Ishikawa (cell line): ENCODE measurements at regions not wholly inside any gene's neighbourhood (a gene's known extent, or its start where the extent isn't known, plus 50 kb on each side); places are given as distances from the start of the nearest gene placed in this dataset.

Experiments used
- CEBPB ChIP-seq: IDR thresholded peaks from 2 replicates; pipeline ENCODE4 v1.6.1; 2012
- CREB1 ChIP-seq: IDR thresholded peaks from 2 replicates; pipeline ENCODE4 v1.6.1; 2012; ENCODE audit warnings: low read depth
- EGR1 ChIP-seq: IDR thresholded peaks from 2 replicates; pipeline ENCODE4 v1.6.1; 2012
- EP300 ChIP-seq: IDR thresholded peaks from 2 replicates; pipeline ENCODE4 v1.6.1; 2012; ENCODE audit warnings: borderline replicate concordance
- FOXM1 ChIP-seq: IDR thresholded peaks from 2 replicates; pipeline ENCODE4 v1.6.1; 2012; ENCODE audit warnings: low read depth, borderline replicate concordance
- NFIC ChIP-seq: IDR thresholded peaks from 2 replicates; pipeline ENCODE4 v1.6.1; 2012
- RAD21 ChIP-seq: IDR thresholded peaks from 2 replicates; pipeline ENCODE4 v1.6.1; 2012; ENCODE audit warnings: low read depth
- TAF1 ChIP-seq: IDR thresholded peaks from 2 replicates; pipeline ENCODE4 v1.6.1; 2012; ENCODE audit warnings: low read depth, mild to moderate bottlenecking
- TCF12 ChIP-seq: IDR thresholded peaks from 2 replicates; pipeline ENCODE4 v1.6.1; 2012; ENCODE audit warnings: low read depth
- TEAD4 ChIP-seq: IDR thresholded peaks from 2 replicates; pipeline ENCODE4 v1.6.1; 2012
- YY1 ChIP-seq: IDR thresholded peaks from 2 replicates; pipeline ENCODE4 v1.6.1; 2012; ENCODE audit warnings: low read depth
- ZBTB7A ChIP-seq: IDR thresholded peaks from 2 replicates; pipeline ENCODE4 v1.6.1; 2012; ENCODE audit warnings: low read depth
- TF ChIP-seq, protein P1 (sequence below): IDR thresholded peaks from 2 replicates; pipeline ENCODE4 v1.6.1; 2012; ENCODE audit warnings: low read depth, mild to moderate bottlenecking
- TF ChIP-seq, protein P2 (sequence below): IDR thresholded peaks from 2 replicates; pipeline ENCODE4 v1.6.1; 2012
- TF ChIP-seq, protein P3 (sequence below): IDR thresholded peaks from 2 replicates; pipeline ENCODE4 v1.6.1; 2012

DNA sequence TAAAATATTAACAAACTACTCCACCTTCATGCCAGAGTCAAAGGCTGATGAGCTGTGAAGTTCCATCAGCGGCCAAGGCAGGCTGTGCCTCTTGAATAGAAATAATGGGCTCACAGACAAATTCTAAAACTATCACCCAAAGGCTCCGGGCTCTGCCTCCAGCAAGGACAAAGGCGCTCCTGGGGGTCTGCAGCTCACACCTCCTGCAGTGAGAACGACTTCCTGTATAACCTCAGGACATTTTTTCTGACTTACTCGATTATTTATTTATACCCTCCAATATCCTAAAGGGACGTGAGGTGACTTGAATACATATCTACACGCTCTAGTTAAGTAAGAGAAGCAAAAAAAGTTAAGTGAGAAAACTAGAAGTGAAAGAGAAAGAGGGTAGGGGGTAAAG is 500.7 kb downstream of the CCSER2 start:
- no peak for TF ChIP-seq EP300
- TF ChIP-seq CREB1: no peak
- no peak for TF ChIP-seq TCF12
- TF ChIP-seq TEAD4: no peak
- TF ChIP-seq TAF1: no peak
- TF ChIP-seq, protein P1, sequence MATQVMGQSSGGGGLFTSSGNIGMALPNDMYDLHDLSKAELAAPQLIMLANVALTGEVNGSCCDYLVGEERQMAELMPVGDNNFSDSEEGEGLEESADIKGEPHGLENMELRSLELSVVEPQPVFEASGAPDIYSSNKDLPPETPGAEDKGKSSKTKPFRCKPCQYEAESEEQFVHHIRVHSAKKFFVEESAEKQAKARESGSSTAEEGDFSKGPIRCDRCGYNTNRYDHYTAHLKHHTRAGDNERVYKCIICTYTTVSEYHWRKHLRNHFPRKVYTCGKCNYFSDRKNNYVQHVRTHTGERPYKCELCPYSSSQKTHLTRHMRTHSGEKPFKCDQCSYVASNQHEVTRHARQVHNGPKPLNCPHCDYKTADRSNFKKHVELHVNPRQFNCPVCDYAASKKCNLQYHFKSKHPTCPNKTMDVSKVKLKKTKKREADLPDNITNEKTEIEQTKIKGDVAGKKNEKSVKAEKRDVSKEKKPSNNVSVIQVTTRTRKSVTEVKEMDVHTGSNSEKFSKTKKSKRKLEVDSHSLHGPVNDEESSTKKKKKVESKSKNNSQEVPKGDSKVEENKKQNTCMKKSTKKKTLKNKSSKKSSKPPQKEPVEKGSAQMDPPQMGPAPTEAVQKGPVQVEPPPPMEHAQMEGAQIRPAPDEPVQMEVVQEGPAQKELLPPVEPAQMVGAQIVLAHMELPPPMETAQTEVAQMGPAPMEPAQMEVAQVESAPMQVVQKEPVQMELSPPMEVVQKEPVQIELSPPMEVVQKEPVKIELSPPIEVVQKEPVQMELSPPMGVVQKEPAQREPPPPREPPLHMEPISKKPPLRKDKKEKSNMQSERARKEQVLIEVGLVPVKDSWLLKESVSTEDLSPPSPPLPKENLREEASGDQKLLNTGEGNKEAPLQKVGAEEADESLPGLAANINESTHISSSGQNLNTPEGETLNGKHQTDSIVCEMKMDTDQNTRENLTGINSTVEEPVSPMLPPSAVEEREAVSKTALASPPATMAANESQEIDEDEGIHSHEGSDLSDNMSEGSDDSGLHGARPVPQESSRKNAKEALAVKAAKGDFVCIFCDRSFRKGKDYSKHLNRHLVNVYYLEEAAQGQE: no peak
- TF ChIP-seq CEBPB: no peak
- no peak for TF ChIP-seq ZBTB7A
- no peak for TF ChIP-seq NFIC
- TF ChIP-seq FOXM1: no peak
- TF ChIP-seq RAD21: no peak
- TF ChIP-seq, protein P2, sequence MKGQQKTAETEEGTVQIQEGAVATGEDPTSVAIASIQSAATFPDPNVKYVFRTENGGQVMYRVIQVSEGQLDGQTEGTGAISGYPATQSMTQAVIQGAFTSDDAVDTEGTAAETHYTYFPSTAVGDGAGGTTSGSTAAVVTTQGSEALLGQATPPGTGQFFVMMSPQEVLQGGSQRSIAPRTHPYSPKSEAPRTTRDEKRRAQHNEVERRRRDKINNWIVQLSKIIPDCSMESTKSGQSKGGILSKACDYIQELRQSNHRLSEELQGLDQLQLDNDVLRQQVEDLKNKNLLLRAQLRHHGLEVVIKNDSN: no peak
- TF ChIP-seq YY1: no peak
- no peak for TF ChIP-seq EGR1
- TF ChIP-seq, protein P3, sequence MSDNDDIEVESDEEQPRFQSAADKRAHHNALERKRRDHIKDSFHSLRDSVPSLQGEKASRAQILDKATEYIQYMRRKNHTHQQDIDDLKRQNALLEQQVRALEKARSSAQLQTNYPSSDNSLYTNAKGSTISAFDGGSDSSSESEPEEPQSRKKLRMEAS: no peak

DNA sequence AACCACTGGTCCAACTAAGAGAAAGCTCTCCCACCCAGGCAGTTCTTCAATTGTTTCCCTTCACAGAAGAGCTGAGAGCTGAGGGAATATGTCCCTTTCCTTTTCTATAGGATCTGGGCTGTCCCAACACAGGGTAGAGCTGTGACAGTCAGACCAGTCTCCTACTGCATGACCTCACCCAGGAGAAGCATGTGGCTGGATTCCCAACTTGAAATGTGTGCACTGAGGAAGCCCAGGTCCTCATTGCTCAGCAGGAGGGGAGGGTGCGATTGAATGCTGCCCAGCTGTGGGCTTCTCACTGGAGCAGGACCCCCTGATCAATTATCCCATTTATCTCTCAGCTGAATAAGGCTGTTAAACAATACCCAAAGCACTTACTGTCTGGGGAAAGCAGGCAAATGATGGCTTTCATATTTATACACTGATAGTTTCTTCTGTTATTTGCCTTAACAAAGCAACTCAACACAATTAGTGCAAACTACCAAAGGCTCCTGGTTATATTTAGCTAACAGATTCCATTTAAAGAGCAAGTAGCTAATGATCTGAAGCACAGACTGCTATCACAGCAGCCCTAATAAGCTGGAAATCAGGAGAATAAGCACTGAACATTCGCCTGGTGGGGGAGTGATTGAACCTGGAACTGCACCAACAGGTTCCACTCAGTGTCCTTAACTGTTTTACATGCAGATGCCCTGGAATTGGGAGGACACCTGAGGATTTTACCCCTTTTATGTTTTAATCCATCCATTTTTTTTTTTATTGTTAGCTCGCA is 508.8 kb downstream of the CCSER2 start:
- TF ChIP-seq RAD21: no peak
- TF ChIP-seq EP300: no peak
- TF ChIP-seq, protein P3: no peak
- no peak for TF ChIP-seq EGR1
- TF ChIP-seq, protein P1: no peak

DNA sequence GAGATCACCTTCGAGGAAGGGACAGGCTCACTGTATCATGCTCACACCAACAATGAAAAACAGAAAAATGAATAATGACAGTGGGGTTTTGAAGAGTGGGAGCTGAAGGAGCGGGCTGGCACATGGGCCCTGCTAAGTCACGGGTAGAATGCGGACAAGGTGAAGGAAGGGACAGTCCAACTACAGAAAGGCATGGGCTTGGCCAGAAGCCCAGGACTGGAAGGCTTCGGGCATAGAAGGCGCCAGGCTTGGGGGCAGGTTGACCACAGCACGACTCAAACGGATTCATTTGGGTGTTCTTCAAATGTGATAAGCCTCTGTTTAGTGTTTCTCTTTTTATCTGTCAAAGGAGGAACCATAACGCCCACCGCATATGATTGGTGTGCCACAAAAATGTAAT is 509.5 kb downstream of the CCSER2 start:
- TF ChIP-seq EGR1: no peak
- TF ChIP-seq FOXM1: no peak
- TF ChIP-seq TEAD4: no peak
- TF ChIP-seq, protein P1: no peak
- TF ChIP-seq, protein P3: no peak
- TF ChIP-seq ZBTB7A: no peak
- TF ChIP-seq TCF12: no peak
- no peak for TF ChIP-seq CEBPB
- TF ChIP-seq, protein P2: no peak
- no peak for TF ChIP-seq CREB1
- TF ChIP-seq TAF1: no peak
- no peak for TF ChIP-seq NFIC

DNA sequence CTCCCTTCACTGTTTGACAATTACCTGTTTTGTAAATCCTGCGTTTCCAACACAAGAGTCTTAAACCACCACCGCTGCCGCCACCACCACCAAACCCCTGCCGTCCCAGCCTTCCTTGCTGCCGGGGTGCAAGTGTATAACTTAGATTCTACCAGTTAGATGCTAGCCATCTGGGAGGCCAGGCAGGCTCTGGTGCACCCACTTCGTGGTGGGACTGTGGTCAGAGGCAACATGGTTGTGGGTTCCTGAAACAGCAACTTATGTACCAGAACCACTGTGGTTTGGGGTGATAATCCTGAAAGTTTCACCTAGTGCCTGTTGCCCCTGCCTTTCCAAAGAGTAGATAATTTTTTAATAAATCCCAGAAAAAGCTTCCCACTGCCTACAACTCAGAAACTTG is 510.5 kb downstream of the CCSER2 start:
- TF ChIP-seq TAF1 (no peak), NFIC (no peak), EP300 (no peak), CREB1 (no peak), TCF12 (no peak), YY1 (no peak), EGR1 (no peak), RAD21 (no peak), ZBTB7A (no peak), CEBPB (no peak)
- TF ChIP-seq, protein P2: no peak
- TF ChIP-seq, protein P1: no peak
- TF ChIP-seq, protein P3: no peak
